GM19324 (cell line): ENCODE measurements at regions not wholly inside any gene's neighbourhood (a gene's known extent, or its start where the extent isn't known, plus 50 kb on each side); places are given as distances from the start of the nearest gene placed in this dataset.
"Not testable (repeated sequence)": the region's sequence is repeated elsewhere in the genome, so short reads cannot be mapped to it uniquely, and the experiment has no call there.

Source experiments
- ATAC-seq: cut with Tn5 transposase; IDR thresholded peaks from one replicate; pipeline ENCODE4 v1.9.1; 2021; ENCODE audit warnings: mild to moderate bottlenecking, moderate library complexity; ENCODE audit not compliant: unreplicated experiment, low FRiP score

DNA sequence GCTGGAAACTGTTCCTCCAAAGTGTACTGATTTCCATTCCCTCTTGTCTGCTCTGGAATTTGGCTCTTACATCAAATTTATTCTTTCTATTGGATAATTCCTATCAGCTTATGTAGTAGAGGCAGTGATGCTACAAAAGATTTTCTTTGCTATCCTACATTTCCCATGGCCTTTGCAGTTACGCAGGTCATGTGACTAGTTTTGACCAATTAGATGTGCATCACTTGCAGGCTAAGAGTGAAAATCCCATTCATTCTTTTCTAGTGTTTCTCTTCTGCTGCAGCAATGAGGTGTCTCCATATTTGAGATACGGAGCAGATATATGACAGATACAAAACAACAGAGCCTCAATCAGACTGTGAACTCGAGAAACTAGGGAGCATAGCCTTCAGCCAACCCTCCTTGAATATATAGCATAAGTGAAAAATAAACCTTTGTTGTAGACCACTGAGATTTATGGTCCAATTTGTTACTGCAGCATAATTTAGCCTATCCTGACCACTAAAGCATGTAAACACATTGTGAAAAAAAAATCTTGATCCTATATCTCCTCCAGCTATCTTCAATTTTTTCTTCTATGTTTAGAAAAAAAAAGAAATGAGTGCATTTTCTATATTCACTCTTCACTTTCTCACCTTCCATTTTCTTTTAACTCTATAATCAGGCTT, 102.0 kb downstream of the HNMT start:
- ATAC-seq = no peak

DNA sequence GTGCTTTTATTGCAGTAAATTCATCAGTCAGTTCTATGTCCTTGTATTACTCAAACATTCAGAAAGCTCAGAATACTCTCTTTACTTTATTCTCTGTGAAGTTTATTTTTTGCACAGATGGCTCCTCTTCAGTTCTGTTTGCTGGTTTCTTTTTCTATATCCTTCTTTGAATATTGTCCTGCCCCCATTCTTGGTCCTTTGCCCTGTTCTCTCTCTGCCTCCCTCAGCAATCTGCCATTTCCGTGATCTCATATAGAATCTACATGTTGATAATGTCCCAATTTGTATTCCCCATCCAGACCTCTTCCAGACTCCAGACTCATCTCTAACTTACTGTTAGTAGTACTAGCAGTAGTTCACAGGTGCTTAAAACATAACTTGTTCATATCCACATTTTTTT, 102.6 kb downstream of the HNMT start:
- ATAC-seq = no peak

DNA sequence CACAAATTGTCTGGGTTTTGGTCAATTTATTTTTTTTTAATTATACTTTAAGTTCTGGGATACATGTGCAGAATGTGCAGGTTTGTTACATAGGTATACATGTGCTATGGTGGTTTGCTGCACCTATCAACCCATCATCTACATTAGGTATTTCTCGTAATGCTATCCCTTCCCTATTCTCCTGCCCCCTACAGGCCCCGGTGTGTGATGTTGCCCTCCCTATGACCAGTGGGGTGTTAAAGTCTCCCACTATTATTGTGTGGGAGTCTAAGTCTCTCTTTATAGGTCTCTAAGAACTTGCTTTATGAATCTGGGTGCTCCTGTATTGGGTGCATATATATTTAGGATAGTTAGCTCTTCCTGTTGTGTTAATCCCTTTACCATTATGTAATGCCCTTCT, 104.4 kb downstream of the HNMT start:
- ATAC-seq = not testable (repeated sequence)

DNA sequence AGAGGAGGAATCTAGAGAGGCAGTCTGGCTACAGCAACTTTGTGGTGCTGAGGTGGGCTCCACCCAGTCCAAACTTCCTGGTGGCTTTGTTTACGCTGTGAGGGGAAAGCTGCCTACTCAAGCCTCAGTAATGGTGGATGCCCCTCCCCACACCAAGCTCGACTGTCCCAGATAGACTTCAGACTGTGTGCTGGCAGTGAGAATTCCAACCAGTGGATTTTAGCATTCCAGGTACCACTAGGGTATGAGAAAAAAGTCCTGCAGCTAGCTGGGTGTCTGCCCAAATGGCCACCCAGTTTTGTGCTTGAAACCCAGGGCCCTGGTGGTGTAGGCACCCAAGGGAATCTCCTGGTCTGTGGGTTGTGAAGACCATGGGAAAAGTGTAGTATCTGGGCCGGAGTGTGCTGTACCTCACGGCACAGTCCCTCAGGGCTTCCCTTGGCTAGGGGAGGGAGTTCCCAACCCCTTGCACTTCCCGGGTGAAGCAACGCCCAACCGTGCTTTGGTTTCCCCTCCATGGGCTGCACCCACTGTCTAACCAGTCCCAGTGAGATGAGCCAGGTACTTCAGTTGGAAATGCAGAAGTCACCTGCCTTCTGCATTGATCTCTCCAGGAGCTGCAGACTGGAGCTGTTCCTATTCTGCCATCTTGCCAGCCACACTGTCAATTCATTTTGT, 106.9 kb downstream of the HNMT start:
- ATAC-seq = not testable (repeated sequence)

DNA sequence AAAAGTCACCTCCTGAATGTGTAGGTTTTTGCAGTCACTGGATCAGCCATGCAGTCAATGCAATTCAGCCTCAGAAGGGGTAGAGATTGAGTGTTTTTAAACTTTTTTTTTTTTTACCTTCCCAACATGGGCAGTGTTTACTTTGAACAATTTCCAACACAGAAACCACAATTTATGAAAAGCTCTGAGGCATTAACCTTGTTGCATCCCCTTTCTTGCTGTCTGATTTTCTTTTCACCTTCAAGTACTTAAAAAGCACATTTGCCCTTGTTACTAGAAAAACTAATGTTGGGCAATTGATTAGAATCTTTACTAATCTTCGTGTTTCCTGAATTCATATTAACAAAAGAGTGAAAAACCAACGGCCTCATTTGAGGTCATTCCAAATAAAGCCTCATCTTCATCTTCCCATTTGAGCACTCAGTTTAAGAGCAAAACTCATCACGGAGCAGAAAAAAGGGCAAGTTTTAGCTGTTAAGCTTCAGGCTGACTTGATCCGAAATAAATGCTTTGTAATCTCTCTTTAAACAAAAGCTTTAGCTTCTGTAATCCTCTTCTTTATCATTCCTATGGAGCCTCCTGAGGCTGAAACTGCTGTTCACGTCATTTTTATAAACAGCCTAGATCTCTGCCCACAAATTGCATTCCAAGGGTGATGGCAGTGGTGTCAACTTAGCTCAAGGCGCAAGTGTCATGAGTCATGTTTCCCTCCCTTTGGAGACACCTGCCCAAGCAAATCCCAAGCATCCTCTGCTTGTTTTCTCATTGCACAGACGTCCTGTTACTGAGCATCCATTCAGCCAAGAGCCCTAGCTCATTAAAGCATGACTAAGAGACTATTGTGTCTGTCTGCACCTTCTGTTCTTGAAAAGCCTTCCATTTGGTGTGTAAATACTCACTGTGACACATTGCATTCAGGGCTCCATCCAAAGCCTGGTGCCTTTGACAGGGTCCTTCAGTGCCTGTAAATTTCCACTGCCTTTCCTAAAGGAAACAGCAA, 107.7 kb downstream of the HNMT start:
- no peak for ATAC-seq

DNA sequence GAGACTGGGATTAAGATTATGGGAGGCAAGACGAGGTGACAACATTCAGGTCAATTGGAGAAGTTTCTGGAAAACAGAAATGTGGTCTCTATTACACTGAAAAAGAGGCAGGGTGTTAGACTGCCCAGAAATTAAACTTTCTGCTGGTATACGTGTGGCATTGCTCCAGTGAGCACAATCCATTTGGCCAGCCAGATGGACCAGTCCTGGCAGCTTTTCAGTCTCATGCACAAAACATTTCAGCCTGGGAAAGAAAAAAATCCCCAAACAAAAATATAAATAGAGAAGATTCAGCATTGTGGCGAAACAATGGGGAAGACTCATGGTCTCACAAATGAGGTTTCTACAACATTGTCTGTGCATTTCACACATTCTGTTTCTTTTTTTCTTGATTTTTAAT, 113.9 kb downstream of the HNMT start:
- ATAC-seq = no peak

DNA sequence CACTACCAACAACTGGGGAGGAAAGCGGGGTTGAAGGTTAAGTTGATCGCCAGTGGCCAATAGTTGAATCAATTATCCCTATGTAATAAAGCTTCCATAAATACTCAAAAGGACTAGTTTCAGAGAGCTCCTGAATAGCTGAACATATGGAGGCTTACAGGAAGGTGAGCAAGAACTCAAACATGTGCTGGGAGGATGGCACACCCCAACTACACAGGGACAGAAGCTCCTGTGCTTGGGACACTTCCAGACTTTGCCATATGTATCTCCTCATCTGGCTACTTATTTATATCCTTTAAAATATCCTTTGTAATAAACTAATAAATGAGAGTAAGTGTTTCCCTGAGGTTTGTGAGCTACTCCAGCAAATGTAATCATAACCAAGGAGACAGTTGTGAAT, 115.7 kb downstream of the HNMT start:
- no peak for ATAC-seq

DNA sequence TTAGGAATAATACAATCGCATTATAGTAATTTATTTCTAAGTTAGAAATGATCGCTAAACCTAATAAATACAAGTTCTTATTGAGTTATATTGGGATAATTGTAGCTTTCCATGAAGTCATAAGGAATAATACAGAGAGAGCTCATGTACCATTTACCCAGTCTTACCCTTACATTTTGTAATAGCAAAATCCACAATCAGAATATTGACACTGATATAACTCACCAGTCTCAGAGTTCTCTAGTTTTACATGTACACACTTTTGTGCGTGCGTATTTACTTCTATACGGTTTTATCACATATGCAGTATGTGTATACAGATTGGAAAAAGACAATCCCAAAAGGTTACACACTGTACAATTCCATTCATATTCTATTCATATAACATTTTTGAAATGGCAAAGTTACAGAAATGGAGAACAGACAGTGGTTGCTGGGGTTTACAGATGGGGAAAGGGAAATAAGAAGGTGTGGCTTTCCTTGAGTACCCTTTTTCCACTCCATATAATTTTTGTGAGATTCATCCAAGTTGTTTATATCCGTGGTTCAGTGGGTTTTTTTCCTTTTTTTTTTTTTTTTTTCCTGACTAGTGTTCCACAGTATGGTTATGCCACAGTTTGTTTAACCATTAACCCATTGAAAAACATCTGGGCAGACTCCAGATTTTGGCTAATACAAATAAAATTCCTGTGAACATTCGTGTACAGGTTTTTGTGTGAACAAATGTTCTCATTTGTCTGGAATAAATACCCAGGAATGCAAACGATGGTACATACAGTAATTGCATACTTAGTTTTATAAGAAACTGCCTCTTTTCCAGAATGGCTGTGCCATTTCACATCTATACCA, 117.2 kb downstream of the HNMT start:
- ATAC-seq = no peak

DNA sequence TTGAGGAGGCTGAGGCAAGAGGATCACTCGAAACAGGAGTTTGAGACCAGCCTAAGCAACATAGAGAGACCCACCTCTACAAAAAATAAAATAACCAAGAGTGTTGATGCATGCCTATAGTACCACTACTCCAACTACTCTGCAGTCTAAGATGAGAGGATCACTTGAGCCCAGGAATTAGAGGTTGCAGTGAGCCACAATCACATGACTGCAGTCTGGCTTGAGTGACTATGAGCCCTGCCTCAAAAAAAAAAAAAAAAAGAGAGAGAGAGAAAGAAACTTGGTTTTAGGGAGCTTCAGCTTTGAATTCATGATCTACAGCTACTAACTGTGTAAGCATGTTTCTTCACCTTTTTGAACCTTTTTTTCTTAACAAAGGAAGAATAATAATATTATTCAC, 119.9 kb downstream of the HNMT start:
- no peak for ATAC-seq

DNA sequence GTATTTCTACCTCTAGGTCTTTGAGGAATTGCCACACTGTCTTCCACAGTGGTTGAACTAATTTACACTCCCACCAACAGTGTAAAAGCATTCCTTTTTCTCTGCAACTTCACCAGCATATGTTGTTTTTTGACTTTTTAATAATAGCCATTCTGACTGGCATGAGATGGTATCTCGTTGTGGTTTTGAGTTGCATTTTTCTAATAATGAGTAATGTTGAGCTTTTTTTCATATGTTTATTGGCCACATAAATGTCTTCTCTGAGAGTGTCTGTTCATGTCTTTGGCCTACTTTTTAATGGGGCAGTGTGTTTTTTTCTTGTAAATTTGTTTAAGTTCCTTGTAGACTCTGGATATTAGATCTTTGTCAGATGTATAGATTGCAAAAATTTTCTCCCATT, 121.2 kb downstream of the HNMT start:
- not testable (repeated sequence) for ATAC-seq

DNA sequence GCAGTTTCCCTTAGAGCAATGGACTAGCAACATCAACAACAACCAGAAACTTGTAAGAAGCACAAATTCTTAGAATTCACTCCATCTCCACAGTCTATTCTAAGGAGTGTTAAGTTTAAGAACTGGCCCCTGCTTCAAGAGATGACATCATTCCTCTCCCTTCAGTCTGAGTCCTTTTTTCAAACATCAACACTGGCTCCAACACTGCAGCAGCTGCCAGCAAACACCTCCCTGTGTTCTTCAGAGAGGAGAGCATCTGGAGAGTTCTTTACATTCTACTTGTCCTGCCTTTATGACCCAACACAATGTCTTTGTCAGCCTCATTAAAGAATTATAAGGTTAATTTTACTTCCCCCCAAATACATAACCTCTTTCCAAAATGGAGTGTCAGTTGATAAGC, 122.3 kb downstream of the HNMT start:
- ATAC-seq = no peak

DNA sequence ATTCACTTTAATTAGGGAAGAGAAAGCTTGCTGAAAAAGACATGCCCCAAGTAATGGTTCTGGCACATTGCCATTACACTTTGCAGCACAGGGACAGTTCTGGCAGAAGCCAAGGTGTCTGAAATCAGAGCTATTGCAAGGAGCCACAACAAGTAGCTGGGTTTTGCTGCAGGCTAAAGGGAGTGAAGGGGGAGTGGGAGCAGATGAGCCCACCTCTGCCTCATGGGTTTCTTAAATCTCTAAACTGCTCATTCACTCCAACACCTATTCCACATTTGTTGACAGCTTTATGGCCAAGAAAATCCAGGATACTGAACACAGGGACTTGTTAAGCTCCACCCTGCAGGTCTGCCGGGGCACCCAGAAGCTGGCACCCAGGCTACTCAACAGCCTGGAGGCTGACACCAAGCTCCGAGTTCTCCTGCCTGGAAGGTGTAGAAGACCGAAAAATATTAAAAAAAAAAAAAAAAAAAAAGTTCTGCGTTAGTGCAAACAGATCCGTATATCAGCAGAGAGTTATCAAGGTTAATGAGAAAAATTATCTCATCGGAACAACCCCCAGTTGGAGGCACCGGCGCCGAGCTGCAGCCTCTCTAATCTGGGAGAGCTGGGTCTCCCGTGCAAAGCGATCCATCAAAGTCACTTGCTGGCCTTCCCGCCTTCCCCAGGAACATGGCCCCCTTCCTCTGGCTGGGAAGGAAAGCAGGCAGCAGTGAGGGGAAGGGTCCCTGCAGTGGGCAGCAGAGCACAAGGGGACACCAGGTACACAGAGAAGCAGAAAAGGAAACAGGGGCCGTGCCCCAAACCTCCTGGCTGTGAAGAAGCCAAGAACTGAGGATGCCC, 123.7 kb downstream of the HNMT start:
- ATAC-seq = no peak

DNA sequence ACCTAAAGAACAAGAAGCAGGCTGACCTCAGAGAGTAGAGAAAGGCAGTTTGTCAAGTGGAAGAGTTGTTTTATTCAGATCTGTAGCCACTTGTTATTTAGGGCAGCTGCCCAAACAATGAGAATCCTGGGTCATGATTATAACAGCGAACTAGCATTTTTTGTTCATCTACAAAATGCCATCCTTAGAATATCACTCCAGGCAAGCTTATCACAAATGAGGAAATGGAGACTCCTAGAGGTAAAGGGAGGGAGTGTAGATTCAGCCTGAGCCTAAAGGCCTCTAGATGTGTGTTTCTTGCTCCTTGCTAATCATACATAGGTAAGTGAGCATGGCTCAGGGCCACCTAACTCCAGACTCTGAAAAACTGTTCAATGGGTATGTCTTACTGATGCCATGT, 126.1 kb downstream of the HNMT start:
- no peak for ATAC-seq

DNA sequence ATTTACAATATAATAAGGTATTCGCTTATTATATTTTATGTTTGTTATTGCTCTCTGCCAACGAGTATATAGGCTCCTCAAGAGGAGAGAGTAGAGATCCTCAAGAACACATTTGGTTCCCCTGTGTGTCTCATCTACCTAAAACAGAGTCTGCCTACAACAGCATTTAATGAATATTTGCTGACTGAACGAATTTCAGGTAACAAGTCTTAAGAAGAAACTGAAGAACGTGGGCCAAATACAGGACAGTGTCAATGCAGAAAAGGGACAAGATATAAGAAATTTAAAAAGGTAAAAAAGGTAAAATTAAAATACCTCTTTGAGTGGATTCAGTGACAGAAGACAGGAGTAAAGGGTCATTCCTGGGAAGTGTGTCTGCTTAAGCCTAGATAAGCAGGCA, 129.2 kb downstream of the HNMT start:
- no peak for ATAC-seq

DNA sequence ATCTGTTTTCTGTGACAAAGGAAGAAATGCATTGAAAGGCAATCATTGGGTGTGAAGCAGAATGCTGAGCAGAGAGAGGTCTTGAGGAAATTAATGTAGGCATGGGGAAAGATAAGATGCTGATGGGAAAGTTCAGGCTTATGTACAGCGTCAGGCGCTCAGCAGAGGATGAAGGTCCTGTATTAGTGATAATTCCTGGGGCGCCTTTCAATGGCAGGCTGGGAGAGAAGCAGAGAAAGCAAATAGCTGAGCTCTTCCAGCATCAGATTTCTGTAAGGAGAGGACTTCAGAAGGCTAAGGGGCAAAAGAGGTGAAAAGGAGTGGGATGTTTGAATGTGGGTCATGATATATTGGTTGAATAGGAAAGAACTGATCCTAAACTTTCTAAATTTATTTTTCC, 129.8 kb downstream of the HNMT start:
- ATAC-seq = no peak

DNA sequence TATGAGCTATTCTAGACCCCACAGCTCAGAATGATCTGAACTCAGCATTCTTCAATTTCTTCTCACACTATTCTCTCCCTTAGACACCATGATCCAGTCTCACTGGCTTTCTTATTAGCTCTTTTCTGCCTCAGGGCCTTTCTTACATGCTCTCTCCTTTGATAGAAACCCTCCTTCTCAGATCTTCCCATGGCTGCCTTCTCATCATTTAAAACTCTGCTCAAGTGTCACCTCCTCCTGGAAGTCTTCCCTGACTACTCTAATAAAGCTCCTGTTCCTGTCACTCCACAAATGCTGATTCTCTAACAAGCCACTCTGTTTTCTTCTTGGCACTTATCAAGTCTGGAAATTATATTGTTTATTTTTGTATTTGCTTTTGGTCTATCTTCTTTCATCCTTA, 131.1 kb downstream of the HNMT start:
- ATAC-seq = no peak

DNA sequence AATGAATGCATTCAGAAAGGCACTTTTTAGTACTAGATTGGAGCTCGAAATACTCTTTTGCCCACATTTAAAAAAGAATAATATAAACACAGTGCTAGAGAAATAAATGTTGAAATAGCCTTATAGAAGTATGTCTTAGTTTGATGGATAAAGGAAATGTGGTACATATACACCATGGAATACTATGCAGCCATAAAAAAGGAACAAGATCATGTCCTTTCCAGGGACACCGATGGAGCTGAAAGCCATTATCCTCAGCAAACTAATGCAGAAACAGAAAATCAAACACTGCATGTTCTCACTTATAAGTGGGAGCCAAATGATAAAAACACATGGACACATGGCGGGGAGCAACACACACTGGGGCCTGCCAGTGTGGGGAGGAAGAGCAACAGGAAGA, 135.0 kb downstream of the HNMT start:
- ATAC-seq = not testable (repeated sequence)

DNA sequence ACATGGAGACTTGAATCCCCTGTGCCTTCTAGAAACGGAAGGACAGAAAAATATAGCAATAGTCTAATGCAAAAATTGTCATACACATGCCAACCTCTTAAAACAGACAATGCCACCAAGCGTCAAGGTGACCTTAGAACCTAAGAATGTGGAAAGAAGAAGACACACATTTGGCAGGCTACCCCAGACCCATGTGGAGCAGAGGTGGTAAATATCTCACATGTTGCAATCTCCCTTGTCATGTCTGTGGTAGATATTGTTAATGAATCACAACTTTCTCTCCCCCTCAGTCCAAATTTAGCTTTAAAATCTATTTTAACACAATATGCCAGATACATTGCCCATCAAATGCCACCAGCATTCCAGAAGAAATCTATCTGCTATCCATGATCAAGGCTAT, 137.4 kb downstream of the HNMT start:
- ATAC-seq = no peak

DNA sequence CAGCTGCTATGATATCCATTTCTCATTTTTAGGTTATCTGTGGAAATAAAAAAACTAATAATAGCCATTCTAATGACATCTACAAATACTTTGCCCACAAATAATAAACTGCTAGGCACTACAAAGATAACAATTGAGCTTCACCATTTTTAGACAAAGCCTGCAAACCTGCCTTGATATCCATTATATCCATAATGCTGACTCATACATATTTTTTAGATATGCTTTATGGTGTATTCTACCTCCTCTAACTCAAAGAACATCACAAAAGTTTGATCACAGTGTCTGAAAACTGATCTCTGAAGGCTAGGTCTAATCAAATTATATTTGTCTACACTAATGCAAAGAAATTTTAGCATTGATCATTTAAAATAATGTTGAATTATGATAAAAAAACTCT, 138.4 kb downstream of the HNMT start:
- no peak for ATAC-seq

DNA sequence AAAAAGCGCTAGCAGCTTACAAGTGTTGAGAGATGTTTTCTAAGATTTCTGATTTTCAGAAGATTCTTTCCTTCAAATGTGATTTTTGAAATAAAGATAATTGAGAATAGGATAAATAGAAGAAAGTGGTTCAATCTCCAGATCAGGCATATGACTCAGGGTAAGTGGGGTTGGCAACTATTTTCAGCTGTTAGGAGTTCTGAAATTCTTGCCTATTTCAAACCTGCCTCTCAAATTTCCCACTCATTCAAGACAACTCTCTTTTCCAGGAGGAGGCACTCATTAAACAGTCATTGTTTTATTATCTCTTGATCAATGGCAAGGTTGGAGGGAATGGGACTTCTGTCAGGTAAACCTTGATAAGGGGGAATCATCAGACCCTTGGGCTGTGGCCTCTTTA, 138.9 kb downstream of the HNMT start:
- ATAC-seq = no peak
